Middle frontal gyrus (tissue), 1 donor: ENCODE measurements at regions not wholly inside any gene's neighbourhood (a gene's known extent, or its start where the extent isn't known, plus 50 kb on each side); places are given as distances from the start of the nearest gene placed in this dataset.

Source experiments
- DNase-seq: peaks from one replicate; pipeline ENCODE4 v3.0.0-alpha.2; 2015; ENCODE audit warnings: low spot score; ENCODE audit errors: extremely low spot score

GRCh38 chr10:43880160-43880559 is 231.5 kb upstream of the ZNF32 start:
- no peak for DNase-seq

GRCh38 chr10:43879742-43880141 is 231.1 kb upstream of the ZNF32 start:
- no peak for DNase-seq

GRCh38 chr10:43879162-43879561 is 230.5 kb upstream of the ZNF32 start:
- DNase-seq: no peak

GRCh38 chr10:43878386-43878785 is 229.7 kb upstream of the ZNF32 start:
- DNase-seq: no peak

GRCh38 chr10:43876976-43877375 is 228.3 kb upstream of the ZNF32 start:
- DNase-seq: no peak

- no peak for DNase-seq
These were observed 226.3 kb upstream of the ZNF32 start for GRCh38 chr10:43874984-43875383.

GRCh38 chr10:43873717-43874116 is 225.0 kb upstream of the ZNF32 start:
- DNase-seq: no peak

- no peak for DNase-seq
These were observed 224.0 kb upstream of the ZNF32 start for GRCh38 chr10:43872644-43873043.

- no peak for DNase-seq
These were observed 222.9 kb upstream of the ZNF32 start for GRCh38 chr10:43871545-43871944.

GRCh38 chr10:43870968-43871439 is 222.3 kb upstream of the ZNF32 start:
- DNase-seq: no peak

- no peak for DNase-seq
These were observed 221.1 kb upstream of the ZNF32 start for GRCh38 chr10:43869669-43870322.

- no peak for DNase-seq
These were observed 220.3 kb upstream of the ZNF32 start for GRCh38 chr10:43868952-43869351.

- DNase-seq: no peak
These were observed 219.2 kb upstream of the ZNF32 start for GRCh38 chr10:43867667-43868565.

GRCh38 chr10:43867113-43867512 is 218.4 kb upstream of the ZNF32 start:
- DNase-seq: no peak

GRCh38 chr10:43866712-43867111 is 218.0 kb upstream of the ZNF32 start:
- DNase-seq: no peak

- DNase-seq: no peak
These were observed 216.8 kb upstream of the ZNF32 start for GRCh38 chr10:43865265-43866135.

- no peak for DNase-seq
These were observed 216.0 kb upstream of the ZNF32 start for GRCh38 chr10:43864656-43865055.

- no peak for DNase-seq
These were observed 215.3 kb upstream of the ZNF32 start for GRCh38 chr10:43863859-43864591.

GRCh38 chr10:43863270-43863669 is 214.6 kb upstream of the ZNF32 start:
- DNase-seq: no peak

GRCh38 chr10:43862756-43863155 is 214.1 kb upstream of the ZNF32 start:
- DNase-seq: no peak
